GM12878 (cell line): ENCODE measurements at regions not wholly inside any gene's neighbourhood (a gene's known extent, or its start where the extent isn't known, plus 50 kb on each side); places are given as distances from the start of the nearest gene placed in this dataset.

Experiments used
- ATAC-seq: fragments of 200-7000 bp; cut with Tn5 transposase; 3 replicates; pipeline ENCODE4 v1.9.1; 2020; ENCODE audit warnings: mild to moderate bottlenecking, moderate library complexity
- BruUV-seq: library from RNA; stranded (reverse); fragments of 400-500 nt; replicated peaks from 2 replicates; lab custom pipeline; 2021; lab: Mats Ljungman, UMichigan
- CTCF ChIA-PET: fragments of 300-600 bp; sonication (Branson Sonifier 250); formaldehyde crosslinking; extraction: SDS; loops from one replicate; lab custom pipeline; 2021; ENCODE audit warnings: inconsistent platforms; lab: Yijun Ruan, JAX
- POLR2A ChIA-PET: fragments of 350-600 bp; formaldehyde crosslinking; extraction: SDS; loops from one replicate; lab custom pipeline; 2021; ENCODE audit warnings: inconsistent platforms; lab: Charles Lee
- RAD21 ChIA-PET: fragments of 300-600 bp; sonication (Branson Sonifier 250); formaldehyde crosslinking; loops from one replicate; lab custom pipeline; 2023; ENCODE audit warnings: antibody characterized with exemption; ENCODE audit not compliant: unreplicated experiment; lab: Charles Lee
- SMC1A ChIA-PET: fragments of 300-600 bp; sonication (Branson Sonifier 250); formaldehyde crosslinking; loops from one replicate; lab custom pipeline; 2023; ENCODE audit not compliant: unreplicated experiment, uncharacterized antibody; lab: Charles Lee
- DNase-seq: peaks from one replicate; pipeline ENCODE4 v3.0.0-alpha.2; 2011; ENCODE audit warnings: low read depth, low spot score
- FAIRE-seq: peaks from 3 replicates; lab custom pipeline; 2011; peaks lifted over from hg19 to GRCh38; lab: Jason Lieb, UNC
- H2AFZ ChIP-seq: 2 replicates; pipeline ENCODE4 v1.6.0; 2011; ENCODE audit warnings: low read depth, low read length, control low read depth; ENCODE audit not compliant: control insufficient read depth
- H3K27ac ChIP-seq: 2 replicates; pipeline ENCODE4 v1.5.1; 2011; ENCODE audit warnings: control low read depth; ENCODE audit not compliant: control insufficient read depth, insufficient read depth
- H3K27me3 ChIP-seq, 2 experiments: replicated peaks in 1 of 2; 2 replicates each; pipeline versions ENCODE4 v1.6.0 to v1.6.1; 2011; ENCODE audit warnings: low read length in 1 of 2; ENCODE audit not compliant: control insufficient read depth in 2 of 2, insufficient read depth in 2 of 2
- H3K36me3 ChIP-seq, 2 experiments: 2 replicates each; pipeline ENCODE4 v1.5.1; 2011; ENCODE audit warnings: low read length in 1 of 2; ENCODE audit not compliant: control insufficient read depth in 2 of 2, insufficient read depth in 2 of 2
- H3K4me1 ChIP-seq: 2 replicates; pipeline ENCODE4 v1.6.1; 2011; ENCODE audit warnings: mild to moderate bottlenecking, low read length, moderate library complexity, mixed read lengths; ENCODE audit not compliant: control insufficient read depth, insufficient read depth
- H3K4me2 ChIP-seq: 2 replicates; pipeline ENCODE4 v1.6.0; 2011; ENCODE audit warnings: control low read depth; ENCODE audit not compliant: control insufficient read depth, insufficient read depth
- H3K4me3 ChIP-seq: fragments of 200-600 bp; sonication (generic); 2 replicates; pipeline ENCODE4 v1.5.1; 2016
- H3K79me2 ChIP-seq: 2 replicates; pipeline ENCODE4 v1.6.0; 2011; ENCODE audit warnings: low read length; ENCODE audit not compliant: control insufficient read depth, insufficient read depth
- H3K9ac ChIP-seq: 2 replicates; pipeline ENCODE4 v1.8.0; 2011; ENCODE audit warnings: low read length, control low read depth, mixed read lengths; ENCODE audit not compliant: control insufficient read depth, insufficient read depth
- H3K9me3 ChIP-seq: replicated peaks from 3 replicates; pipeline ENCODE4 v1.5.1; 2011; ENCODE audit warnings: mild to moderate bottlenecking, low read length; ENCODE audit not compliant: control insufficient read depth, insufficient read depth
- H4K20me1 ChIP-seq: 2 replicates; pipeline ENCODE4 v1.6.0; 2011; ENCODE audit not compliant: control insufficient read depth, insufficient read depth
- BACH1 ChIP-seq: fragments of 450-650 bp; IDR thresholded peaks from 2 replicates; pipeline ENCODE4 v1.6.1; 2017; ENCODE audit warnings: mild to moderate bottlenecking, borderline replicate concordance
- E2F4 ChIP-seq: IDR thresholded peaks from 2 replicates; pipeline ENCODE4 v1.6.1; 2012; ENCODE audit warnings: low read depth, low read length, improper control_type of control experiment
- FOS ChIP-seq: IDR thresholded peaks from 3 replicates; pipeline ENCODE4 v1.6.1; 2011; ENCODE audit warnings: borderline replicate concordance; ENCODE audit not compliant: insufficient read length; ENCODE audit errors: extremely low read depth
- FOXK2 ChIP-seq: fragments of 450-650 bp; IDR thresholded peaks from 2 replicates; pipeline ENCODE4 v1.6.1; 2017; ENCODE audit warnings: mild to moderate bottlenecking, moderate library complexity
- JUND ChIP-seq: IDR thresholded peaks from 2 replicates; pipeline ENCODE4 v1.6.1; 2012; ENCODE audit warnings: low read depth, mild to moderate bottlenecking, low read length, improper control_type of control experiment, moderate library complexity
- MTA2 ChIP-seq: fragments of 450-650 bp; IDR thresholded peaks from 2 replicates; pipeline ENCODE4 v1.6.1; 2016; ENCODE audit warnings: low read depth, mild to moderate bottlenecking, moderate library complexity
- MTA3 ChIP-seq: IDR thresholded peaks from 2 replicates; pipeline ENCODE4 v1.6.1; 2012; ENCODE audit warnings: low read length, inconsistent platforms, borderline replicate concordance
- NR2C2 ChIP-seq: IDR thresholded peaks from 2 replicates; pipeline ENCODE4 v1.6.1; 2011; ENCODE audit warnings: borderline replicate concordance, low read depth; ENCODE audit not compliant: control insufficient read depth, insufficient read length
- PAX8 ChIP-seq: fragments of 450-650 bp; IDR thresholded peaks from 2 replicates; pipeline ENCODE4 v1.6.1; 2017; ENCODE audit warnings: mild to moderate bottlenecking, moderate library complexity
- POLR2AphosphoS2 ChIP-seq: IDR thresholded peaks from 2 replicates; pipeline ENCODE4 v1.6.1; 2011; ENCODE audit warnings: low read depth, mild to moderate bottlenecking, low read length, improper control_type of control experiment, moderate library complexity
- RCOR1 ChIP-seq: conservative IDR thresholded peaks from 2 replicates; pipeline ENCODE4 v1.6.1; 2012; ENCODE audit warnings: low read depth, low read length, improper control_type of control experiment
- SIN3A ChIP-seq: IDR thresholded peaks from 2 replicates; pipeline ENCODE4 v1.6.1; 2012; ENCODE audit warnings: low read depth, low read length, improper control_type of control experiment
- SIX5 ChIP-seq: IDR thresholded peaks from 2 replicates; pipeline ENCODE4 v1.6.1; 2011; ENCODE audit warnings: mild to moderate bottlenecking, low read depth, low read length, moderate library complexity; ENCODE audit not compliant: severe bottlenecking
- SKIL ChIP-seq: fragments of 450-650 bp; IDR thresholded peaks from 2 replicates; pipeline ENCODE4 v1.6.1; 2017; ENCODE audit warnings: mild to moderate bottlenecking, low read depth, inconsistent platforms; ENCODE audit not compliant: poor library complexity, severe bottlenecking
- SMC3 ChIP-seq: IDR thresholded peaks from 2 replicates; pipeline ENCODE4 v1.6.1; 2011; ENCODE audit warnings: low read length, improper control_type of control experiment, borderline replicate concordance
- TARDBP ChIP-seq: IDR thresholded peaks from 2 replicates; pipeline ENCODE4 v1.6.1; 2016; ENCODE audit warnings: borderline replicate concordance
- ZBED1 ChIP-seq: IDR thresholded peaks from 2 replicates; pipeline ENCODE4 v1.6.1; 2016; ENCODE audit warnings: borderline replicate concordance
- WGBS: methylation state at CpG from one replicate; pipeline ENCODE4 v1.1.6; 2016; ENCODE audit warnings: low lambda C conversion rate; ENCODE audit not compliant: insufficient replicate concordance, insufficient coverage; ENCODE audit errors: missing lambda C conversion rate; 5-methylcytosine and 5-hydroxymethylcytosine counted together
- in situ Hi-C: fragments of 300-500 bp; cut with MboI; formaldehyde crosslinking; loops from 9 replicates; pipeline ENCODE4 v1.14.3; 2018; ENCODE audit warnings: mixed read lengths
- intact Hi-C: fragments of 100-400 bp; cut with micrococcal nuclease; formaldehyde crosslinking; loops from one replicate; pipeline ENCODE4 v1.14.2; 2022; ENCODE audit not compliant: unreplicated experiment

- H3K36me3 ChIP-seq: no peaks in the 10 kb centered on the region
- no peak for TF ChIP-seq FOS
- TF ChIP-seq SIN3A: no peak
- no peak for TF ChIP-seq TARDBP
- TF ChIP-seq PAX8: no peak
- no peak for TF ChIP-seq MTA3
- no peak for TF ChIP-seq RCOR1
- TF ChIP-seq NR2C2: no peak
- no peak for TF ChIP-seq BACH1
- TF ChIP-seq MTA2: no peak
- TF ChIP-seq SKIL: no peak
- TF ChIP-seq SMC3: no peak
- no peak for TF ChIP-seq SIX5
- no peak for TF ChIP-seq FOXK2
- TF ChIP-seq ZBED1: no peak
- TF ChIP-seq POLR2AphosphoS2: no peak
- no peak for TF ChIP-seq E2F4
- TF ChIP-seq JUND: no peak
- H3K4me2 ChIP-seq: no peak overlapping the region
- H2AFZ ChIP-seq: no peak overlapping the region
- intact Hi-C loops (no loop called here), in situ Hi-C loops (no loop called here)
- FAIRE-seq: no peak
- DNase-seq: no peak
- ChIA-PET CTCF (interaction anchor here (0.9 kb wide), 1 partner anchor 659 kb away, joined by 4 read pairs; no protein-coding TSS in a partner anchor), RAD21 (no interaction called here), POLR2A (no interaction called here), SMC1A (no interaction called here)
- no peak overlapping the region for H3K27ac ChIP-seq
- no peaks in the 10 kb centered on the region for H3K27me3 ChIP-seq
- no peak overlapping the region for H3K9ac ChIP-seq
- WGBS: 11% methylated on average over 2 of the region's 2 CpGs
- BruUV-seq: no TSS peak
- no peaks in the 10 kb centered on the region for H4K20me1 ChIP-seq
- no peak for ATAC-seq
- no peaks in the 10 kb centered on the region for H3K79me2 ChIP-seq
- H3K4me3 ChIP-seq: no peak overlapping the region
- H3K4me1 ChIP-seq: no peaks in the 10 kb centered on the region
- no peaks in the 10 kb centered on the region for H3K9me3 ChIP-seq
Measured at GRCh38 chr9:8237096-8237495, 437.5 kb upstream of the DMAC1 start.
